ENCODE measurements at regions not wholly inside any gene's neighbourhood (a gene's known extent, or its start where the extent isn't known, plus 50 kb on each side); places are given as distances from the start of the nearest gene placed in this dataset.
"Not testable (repeated sequence)": the region's sequence is repeated elsewhere in the genome, so short reads cannot be mapped to it uniquely, and the experiment has no call there.

GRCh38 chr6:69515480-69515879, 281.3 kb downstream of the LMBRD1 start:
- H3K27ac ChIP-seq (ENCODE audit: low read depth, low read length); H2BK120ac ChIP-seq (replicated peaks; ENCODE audit: low read depth, low read length); H3K79me2 ChIP-seq (ENCODE audit: control insufficient read depth in 1 of 2, insufficient read depth in 2 of 2, low read length in 2 of 2); H2BK15ac ChIP-seq (ENCODE audit: low read length); H4K20me1 ChIP-seq (replicated peaks in 1 of 2; ENCODE audit: control insufficient read depth in 1 of 2, insufficient read depth in 2 of 2, low read length in 2 of 2); H3K4ac ChIP-seq (replicated peaks; ENCODE audit: insufficient read length, low read depth, low read length); H4K5ac ChIP-seq (ENCODE audit: insufficient read length, low read depth, low read length); H3K4me2 ChIP-seq (ENCODE audit: insufficient read depth in 1 of 2, low read depth in 2 of 2, low read length in 2 of 2); POLR2A ChIA-PET (ENCODE audit: partially characterized antibody); H3K23ac ChIP-seq (ENCODE audit: insufficient read length); H3K36me3 ChIP-seq (ENCODE audit: control insufficient read depth in 2 of 4, insufficient read depth in 4 of 4, low read length in 3 of 4); H2BK5ac ChIP-seq (ENCODE audit: low read depth, low read length); H3K9me3 ChIP-seq (ENCODE audit: insufficient read depth in 2 of 2, low read depth in 1 of 2, low read length in 1 of 2); H3K14ac ChIP-seq (ENCODE audit: insufficient read length); H4K8ac ChIP-seq (ENCODE audit: extremely low read depth, insufficient read depth, low read length); H2AK5ac ChIP-seq (ENCODE audit: low read depth, low read length); FAIRE-seq; H3K23me2 ChIP-seq (ENCODE audit: low read depth, low read length); H3K56ac ChIP-seq (replicated peaks; ENCODE audit: insufficient read length, low read depth, low read length); DNase-seq (ENCODE audit: low read depth in 1 of 2, low spot score in 2 of 2); CTCF ChIA-PET (ENCODE audit: partially characterized antibody); H2BK12ac ChIP-seq (ENCODE audit: low read depth, low read length); H2AFZ ChIP-seq (ENCODE audit: low read length); H3K79me1 ChIP-seq (ENCODE audit: low read depth, low read length); H3K4me1 ChIP-seq (replicated peaks in 1 of 4; ENCODE audit: control insufficient read depth in 3 of 4, insufficient read depth in 4 of 4, low read length in 3 of 4); H4K91ac ChIP-seq (replicated peaks; ENCODE audit: insufficient read length, low read length); H3K27me3 ChIP-seq (replicated peaks in 1 of 4; ENCODE audit: control insufficient read depth in 3 of 4, extremely low read depth in 1 of 4, insufficient read depth in 3 of 4, low read length in 3 of 4); H3K9ac ChIP-seq (replicated peaks in 1 of 4; ENCODE audit: extremely low read depth in 1 of 4, low read depth in 3 of 4, low read length in 3 of 4); H2BK20ac ChIP-seq (ENCODE audit: low read length); H3K18ac ChIP-seq (ENCODE audit: extremely low read depth, low read length); H3K4me3 ChIP-seq (ENCODE audit: extremely low read depth in 1 of 4, insufficient read depth in 2 of 4, low read depth in 3 of 4, low read length in 4 of 4): not testable (repeated sequence)
- WGBS, 2 experiments (ENCODE audit: extremely low coverage in 1 of 2, insufficient coverage in 1 of 2, insufficient read length in 1 of 2, insufficient replicate concordance in 2 of 2, low coverage in 1 of 2, low lambda C conversion rate in 2 of 2, missing lambda C conversion rate in 1 of 2): 76% methylated on average over 2 of the region's 9 CpGs; no CpG with 5 or more reads in 1 of the 2 experiments
